GM12878 (cell line): ENCODE measurements at regions not wholly inside any gene's neighbourhood (a gene's known extent, or its start where the extent isn't known, plus 50 kb on each side); places are given as distances from the start of the nearest gene placed in this dataset.

Experiments
- ATAC-seq: fragments of 200-7000 bp; cut with Tn5 transposase; 3 replicates; pipeline ENCODE4 v1.9.1; 2020; ENCODE audit warnings: mild to moderate bottlenecking, moderate library complexity
- BruUV-seq: library from RNA; stranded (reverse); fragments of 400-500 nt; replicated peaks from 2 replicates; lab custom pipeline; 2021; lab: Mats Ljungman, UMichigan
- CTCF ChIA-PET: fragments of 300-600 bp; sonication (Branson Sonifier 250); formaldehyde crosslinking; extraction: SDS; loops from one replicate; lab custom pipeline; 2021; ENCODE audit warnings: inconsistent platforms; lab: Yijun Ruan, JAX
- POLR2A ChIA-PET: fragments of 350-600 bp; formaldehyde crosslinking; extraction: SDS; loops from one replicate; lab custom pipeline; 2021; ENCODE audit warnings: inconsistent platforms; lab: Charles Lee
- RAD21 ChIA-PET: fragments of 300-600 bp; sonication (Branson Sonifier 250); formaldehyde crosslinking; loops from one replicate; lab custom pipeline; 2023; ENCODE audit warnings: antibody characterized with exemption; ENCODE audit not compliant: unreplicated experiment; lab: Charles Lee
- SMC1A ChIA-PET: fragments of 300-600 bp; sonication (Branson Sonifier 250); formaldehyde crosslinking; loops from one replicate; lab custom pipeline; 2023; ENCODE audit not compliant: unreplicated experiment, uncharacterized antibody; lab: Charles Lee
- DNase-seq: peaks from one replicate; pipeline ENCODE4 v3.0.0-alpha.2; 2011; ENCODE audit warnings: low read depth, low spot score
- FAIRE-seq: peaks from 3 replicates; lab custom pipeline; 2011; peaks lifted over from hg19 to GRCh38; lab: Jason Lieb, UNC
- H2AFZ ChIP-seq: 2 replicates; pipeline ENCODE4 v1.6.0; 2011; ENCODE audit warnings: low read depth, low read length, control low read depth; ENCODE audit not compliant: control insufficient read depth
- H3K27ac ChIP-seq: 2 replicates; pipeline ENCODE4 v1.5.1; 2011; ENCODE audit warnings: control low read depth; ENCODE audit not compliant: control insufficient read depth, insufficient read depth
- H3K27me3 ChIP-seq, 2 experiments: replicated peaks in 1 of 2; 2 replicates each; pipeline versions ENCODE4 v1.6.0 to v1.6.1; 2011; ENCODE audit warnings: low read length in 1 of 2; ENCODE audit not compliant: control insufficient read depth in 2 of 2, insufficient read depth in 2 of 2
- H3K36me3 ChIP-seq, 2 experiments: 2 replicates each; pipeline ENCODE4 v1.5.1; 2011; ENCODE audit warnings: low read length in 1 of 2; ENCODE audit not compliant: control insufficient read depth in 2 of 2, insufficient read depth in 2 of 2
- H3K4me1 ChIP-seq: 2 replicates; pipeline ENCODE4 v1.6.1; 2011; ENCODE audit warnings: mild to moderate bottlenecking, low read length, moderate library complexity, mixed read lengths; ENCODE audit not compliant: control insufficient read depth, insufficient read depth
- H3K4me2 ChIP-seq: 2 replicates; pipeline ENCODE4 v1.6.0; 2011; ENCODE audit warnings: control low read depth; ENCODE audit not compliant: control insufficient read depth, insufficient read depth
- H3K4me3 ChIP-seq: fragments of 200-600 bp; sonication (generic); 2 replicates; pipeline ENCODE4 v1.5.1; 2016
- H3K79me2 ChIP-seq: 2 replicates; pipeline ENCODE4 v1.6.0; 2011; ENCODE audit warnings: low read length; ENCODE audit not compliant: control insufficient read depth, insufficient read depth
- H3K9ac ChIP-seq: 2 replicates; pipeline ENCODE4 v1.8.0; 2011; ENCODE audit warnings: low read length, control low read depth, mixed read lengths; ENCODE audit not compliant: control insufficient read depth, insufficient read depth
- H3K9me3 ChIP-seq: replicated peaks from 3 replicates; pipeline ENCODE4 v1.5.1; 2011; ENCODE audit warnings: mild to moderate bottlenecking, low read length; ENCODE audit not compliant: control insufficient read depth, insufficient read depth
- H4K20me1 ChIP-seq: 2 replicates; pipeline ENCODE4 v1.6.0; 2011; ENCODE audit not compliant: control insufficient read depth, insufficient read depth
- BHLHE40 ChIP-seq, 2 experiments: fragments of 450-650 bp in 1 of 2; IDR thresholded peaks; 2 replicates each; pipeline ENCODE4 v1.6.1; 2011 to 2017; ENCODE audit warnings: low read depth in 2 of 2, borderline replicate concordance in 1 of 2, improper control_type of control experiment in 1 of 2, low read length in 1 of 2, mild to moderate bottlenecking in 1 of 2
- BRCA1 ChIP-seq: IDR thresholded peaks from 2 replicates; pipeline ENCODE4 v1.6.1; 2011; ENCODE audit warnings: low read depth, low read length, improper control_type of control experiment
- CBX5 ChIP-seq: sonication (generic); IDR thresholded peaks from 2 replicates; pipeline ENCODE4 v1.6.1; 2016; ENCODE audit warnings: low read depth, moderate library complexity, mild to moderate bottlenecking, inconsistent platforms
- CREM ChIP-seq: IDR thresholded peaks from 2 replicates; pipeline ENCODE4 v1.6.1; 2014; ENCODE audit warnings: antibody characterized with exemption, low read depth
- FOXK2 ChIP-seq: fragments of 450-650 bp; IDR thresholded peaks from 2 replicates; pipeline ENCODE4 v1.6.1; 2017; ENCODE audit warnings: mild to moderate bottlenecking, moderate library complexity
- FOXM1 ChIP-seq: IDR thresholded peaks from 2 replicates; pipeline ENCODE4 v1.6.1; 2012; ENCODE audit warnings: low read depth, mild to moderate bottlenecking, inconsistent platforms, low read length, moderate library complexity
- JUND ChIP-seq: IDR thresholded peaks from 2 replicates; pipeline ENCODE4 v1.6.1; 2012; ENCODE audit warnings: low read depth, mild to moderate bottlenecking, low read length, improper control_type of control experiment, moderate library complexity
- MYB ChIP-seq: fragments of 150-350 bp; IDR thresholded peaks from 2 replicates; pipeline ENCODE4 v1.6.1; 2014; ENCODE audit warnings: mild to moderate bottlenecking, low read depth, low read length, borderline replicate concordance
- NFYA ChIP-seq: IDR thresholded peaks from 2 replicates; pipeline ENCODE4 v1.6.1; 2011; ENCODE audit warnings: low read depth, mild to moderate bottlenecking, low read length, improper control_type of control experiment, borderline replicate concordance
- RELA ChIP-seq: fragments of 450-650 bp; IDR thresholded peaks from 2 replicates; pipeline ENCODE4 v1.8.0; 2014; ENCODE audit warnings: borderline replicate concordance; ENCODE audit not compliant: partially characterized antibody
- RELB ChIP-seq: fragments of 450-650 bp; IDR thresholded peaks from 2 replicates; pipeline ENCODE4 v1.6.1; 2017; ENCODE audit warnings: low read depth, mild to moderate bottlenecking, moderate library complexity
- SRF ChIP-seq, 2 experiments: IDR thresholded peaks; 2 replicates each; pipeline ENCODE4 v1.6.1; 2011; ENCODE audit warnings: low read depth in 2 of 2, low read length in 2 of 2, mild to moderate bottlenecking in 1 of 2, moderate library complexity in 1 of 2
- TARDBP ChIP-seq: IDR thresholded peaks from 2 replicates; pipeline ENCODE4 v1.6.1; 2016; ENCODE audit warnings: borderline replicate concordance
- YBX1 ChIP-seq: fragments of 450-650 bp; IDR thresholded peaks from 2 replicates; pipeline ENCODE4 v1.6.1; 2016; ENCODE audit warnings: antibody characterized with exemption
- ZNF274 ChIP-seq: IDR thresholded peaks from one replicate; pipeline ENCODE4 v1.8.0; 2011; ENCODE audit not compliant: insufficient read length, insufficient read depth
- WGBS: methylation state at CpG from one replicate; pipeline ENCODE4 v1.1.6; 2016; ENCODE audit warnings: low lambda C conversion rate; ENCODE audit not compliant: insufficient replicate concordance, insufficient coverage; ENCODE audit errors: missing lambda C conversion rate; 5-methylcytosine and 5-hydroxymethylcytosine counted together
- in situ Hi-C: fragments of 300-500 bp; cut with MboI; formaldehyde crosslinking; loops from 9 replicates; pipeline ENCODE4 v1.14.3; 2018; ENCODE audit warnings: mixed read lengths
- intact Hi-C: fragments of 100-400 bp; cut with micrococcal nuclease; formaldehyde crosslinking; loops from one replicate; pipeline ENCODE4 v1.14.2; 2022; ENCODE audit not compliant: unreplicated experiment

GRCh38 chr6:74901576-74901975, 304.3 kb downstream of the COL12A1 start:
- FAIRE-seq (no peak), ATAC-seq (no peak), DNase-seq (no peak)
- no TSS peak for BruUV-seq
- no peak overlapping the region for H2AFZ ChIP-seq
- no peak overlapping the region for H3K4me2 ChIP-seq
- ChIA-PET RAD21 (interaction anchor here (0.9 kb wide), 1 partner anchor 307 kb away, joined by 3 read pairs; no protein-coding TSS in a partner anchor), POLR2A (no interaction called here), CTCF (interaction anchor here (1.1 to 1.7 kb wide), 2 partner anchors 9 to 17 kb away, joined by 3 to 4 read pairs; no protein-coding TSS in a partner anchor), SMC1A (interaction anchor here (1.0 to 1.6 kb wide), 2 partner anchors 13 to 234 kb away, joined by 3 to 5 read pairs; no protein-coding TSS in a partner anchor)
- no peaks in the 10 kb centered on the region for H3K36me3 ChIP-seq
- no peak overlapping the region for H3K9ac ChIP-seq
- no peak for TF ChIP-seq ZNF274
- no peak for TF ChIP-seq NFYA
- no peak for TF ChIP-seq CBX5
- TF ChIP-seq FOXM1 = no peak
- TF ChIP-seq CREM = no peak
- TF ChIP-seq MYB = no peak
- TF ChIP-seq JUND = no peak
- TF ChIP-seq FOXK2 = no peak
- TF ChIP-seq RELB = no peak
- no peak for TF ChIP-seq BRCA1
- TF ChIP-seq BHLHE40 (IDR thresholded peaks at IDR 0.05; ENCODE audit: borderline replicate concordance in 1 of 2, low read depth in 2 of 2, low read length in 1 of 2) = no peak
- no peak for TF ChIP-seq TARDBP
- no peak for TF ChIP-seq RELA
- no peak for TF ChIP-seq YBX1
- no peak for TF ChIP-seq SRF (IDR thresholded peaks at IDR 0.05; ENCODE audit: low read depth in 2 of 2, low read length in 2 of 2)
- intact Hi-C loops = no loop called here
- H4K20me1 ChIP-seq = no peaks in the 10 kb centered on the region
- no peak overlapping the region for H3K27ac ChIP-seq
- H3K4me1 ChIP-seq = no peaks in the 10 kb centered on the region
- H3K27me3 ChIP-seq = no peaks in the 10 kb centered on the region
- no peaks in the 10 kb centered on the region for H3K79me2 ChIP-seq
- no peaks in the 10 kb centered on the region for H3K9me3 ChIP-seq
- no peak overlapping the region for H3K4me3 ChIP-seq
- in situ Hi-C loops = no loop called here
- whole genome bisulfite sequencing = 30% methylated on average over 3 of the region's 3 CpGs
